Sciatic nerve (tissue), 2 donors: ENCODE measurements at regions not wholly inside any gene's neighbourhood (a gene's known extent, or its start where the extent isn't known, plus 50 kb on each side); places are given as distances from the start of the nearest gene placed in this dataset.

ENCODE experiments used
- ATAC-seq: fragments of 200-7000 bp; cut with Tn5 transposase; one replicate; pipeline ENCODE4 v1.9.1; 2020; ENCODE audit warnings: mild to moderate bottlenecking, moderate library complexity
- DNase-seq: peaks from one replicate; pipeline ENCODE4 v3.0.0-alpha.2; 2020; ENCODE audit warnings: low spot score
- intact Hi-C: fragments of 100-400 bp; cut with DNase I; formaldehyde crosslinking; loops from one replicate; pipeline ENCODE4 v1.14.2; 2022
- donor health status: DM: no; HTN: no; CAD: no.
- donor health status: DM: no; HTN: no; CAD: no.

DNA sequence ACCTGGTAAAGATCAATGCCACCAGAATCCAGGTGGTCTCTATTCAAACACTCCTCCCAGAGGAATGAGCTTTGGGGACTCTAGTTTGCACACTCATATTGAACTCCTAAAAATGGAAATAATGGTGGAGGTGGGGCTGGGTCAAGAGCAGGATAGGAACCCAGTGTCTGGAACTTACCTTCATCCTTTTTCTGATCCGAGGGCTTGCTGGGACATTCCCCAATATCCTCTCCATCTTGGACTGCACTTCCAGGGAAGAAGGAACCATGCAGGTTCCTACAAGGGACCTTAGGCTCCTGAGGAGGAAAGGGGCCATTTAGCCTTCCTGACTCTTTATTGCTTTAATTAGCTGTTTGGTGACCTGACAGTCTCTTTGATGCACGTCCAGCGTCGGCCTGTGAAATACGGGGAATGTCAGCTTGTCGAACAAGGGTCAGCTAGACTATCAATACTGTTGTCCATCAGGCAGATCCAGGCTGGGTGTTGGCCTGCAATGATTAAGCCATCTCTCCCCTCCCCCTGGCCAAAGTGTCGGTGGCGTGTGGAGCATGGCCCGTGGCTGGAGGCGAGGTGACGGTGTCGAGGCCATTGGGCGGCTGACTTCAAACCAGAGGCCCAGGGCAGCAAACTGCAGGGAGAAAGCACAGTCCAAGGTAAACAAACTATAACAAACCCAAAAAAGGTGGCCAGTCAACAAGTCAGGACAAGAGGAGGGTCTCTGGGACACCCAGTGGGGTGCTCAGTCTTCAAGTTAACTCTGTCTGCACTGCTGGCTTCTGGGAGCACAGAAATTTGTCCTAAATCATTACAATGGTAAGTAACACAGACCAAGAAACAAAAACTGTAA, 405.2 kb upstream of the TBX3 start:
- intact Hi-C loops, result no loop called here
- ATAC-seq, result no peak
- DNase-seq, result no peak

DNA sequence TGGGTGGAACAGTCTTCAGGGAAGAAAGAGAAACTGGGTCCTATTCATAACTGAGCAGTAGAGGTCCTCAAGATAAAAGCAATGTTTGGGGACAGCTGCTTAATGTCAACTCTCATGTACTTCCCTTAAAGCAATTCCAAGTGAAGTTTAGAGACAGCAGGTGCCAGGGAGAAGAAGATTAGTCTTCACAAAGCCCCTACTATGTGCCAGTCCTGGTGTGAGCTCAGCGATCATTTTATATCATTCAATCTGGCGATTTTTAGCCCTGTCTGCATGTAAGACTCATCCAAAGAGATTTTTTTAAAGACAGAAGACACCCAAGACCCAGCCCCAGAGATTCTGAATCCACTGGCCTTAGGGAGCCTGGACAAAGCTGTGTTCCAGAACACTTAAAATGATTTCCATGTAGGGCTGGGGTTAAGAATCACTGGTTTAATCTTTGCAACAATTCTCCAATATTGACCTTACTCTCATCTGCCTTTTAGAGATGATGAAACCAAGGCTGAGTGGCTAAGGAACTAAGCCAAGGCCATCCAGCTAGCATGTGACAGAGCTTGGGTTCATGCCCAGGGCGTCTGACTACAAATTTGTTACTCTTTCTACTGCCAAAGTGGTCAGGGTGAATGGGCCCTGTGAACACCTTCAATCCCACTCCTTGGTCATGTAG, 404.5 kb upstream of the TBX3 start:
- intact Hi-C loops, result no loop called here
- ATAC-seq, result peak; percentile 30
- DNase-seq, result no peak

DNA sequence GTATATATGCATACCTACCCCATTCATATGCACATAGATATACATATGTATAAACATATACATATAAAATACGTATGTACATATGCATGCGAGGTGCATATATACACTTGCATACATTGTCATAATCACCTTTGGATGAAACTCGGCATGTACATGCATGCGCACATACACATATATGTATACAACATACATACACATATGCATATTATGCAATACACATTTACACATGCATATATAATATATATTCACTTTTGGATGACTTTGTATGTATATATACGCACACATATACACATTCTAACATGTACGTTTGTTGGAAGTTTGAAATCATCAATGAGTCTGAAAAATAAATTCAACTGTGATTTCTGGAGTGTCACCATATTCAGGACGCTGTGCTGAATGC, 401.6 kb upstream of the TBX3 start:
- DNase-seq (no peak), ATAC-seq (no peak)
- intact Hi-C loops, result no loop called here

DNA sequence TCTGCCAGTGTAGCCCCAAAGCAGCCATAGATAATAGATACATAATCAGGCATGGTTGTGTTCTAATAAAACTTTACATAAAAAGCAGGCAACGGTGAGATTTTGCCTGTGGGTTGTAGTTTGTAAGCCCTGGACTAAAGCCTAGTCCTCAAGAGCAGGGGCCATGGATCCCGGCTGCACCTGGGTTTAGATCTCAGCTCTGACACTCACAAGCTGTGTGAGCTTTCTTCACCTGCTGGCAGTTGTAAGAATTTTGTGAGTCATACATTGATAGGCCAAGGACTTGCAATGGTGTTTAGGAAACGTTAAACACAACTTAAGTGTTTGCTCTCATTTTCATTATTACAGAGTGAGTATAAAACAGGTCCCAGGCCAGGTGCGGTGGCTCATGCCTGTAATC, 395.8 kb upstream of the TBX3 start:
- DNase-seq (no peak), ATAC-seq (no peak)

DNA sequence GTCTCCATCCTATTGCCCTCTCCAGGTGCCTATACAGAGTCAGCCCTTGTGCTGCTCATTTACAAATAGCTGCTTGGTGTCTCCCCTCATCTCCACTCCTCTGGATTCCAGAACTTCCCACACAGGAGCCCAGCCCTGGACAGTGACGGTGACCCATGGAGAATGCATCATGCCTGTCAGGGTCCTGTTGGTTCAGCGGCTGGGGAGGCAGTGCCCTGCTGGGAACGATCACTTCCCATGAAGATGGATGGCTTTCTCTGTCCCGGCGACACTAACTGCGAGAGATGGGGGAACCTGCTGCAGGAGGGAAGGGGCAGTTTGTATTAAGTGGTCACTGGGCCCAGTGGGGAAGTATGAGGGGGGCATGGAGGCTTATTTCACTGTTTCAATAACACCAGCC, 395.0 kb upstream of the TBX3 start:
- ATAC-seq (no peak), DNase-seq (no peak)
- intact Hi-C loops, result no loop called here

More for the DNA sequence above, 395.8 kb upstream of the TBX3 start:
- intact Hi-C loops, result no loop called here

DNA sequence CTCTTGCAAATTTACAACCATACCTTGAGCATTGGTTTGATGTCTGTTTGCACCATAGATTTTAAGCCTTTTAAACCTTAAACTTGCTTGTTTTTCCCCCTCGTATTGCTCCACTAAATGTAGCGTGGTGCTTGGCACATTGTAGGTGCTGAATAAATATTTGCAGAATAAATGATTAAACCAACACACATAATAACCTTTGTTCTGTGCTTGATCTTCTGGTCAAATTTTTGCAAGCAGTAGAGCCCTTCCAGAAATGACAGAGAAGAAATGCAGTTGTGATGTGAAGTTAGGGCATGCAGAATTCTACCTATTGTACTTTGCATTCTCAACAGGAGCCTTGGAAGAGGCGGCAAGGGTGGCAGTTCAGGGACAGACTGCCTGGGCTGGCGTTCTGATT, 394.4 kb upstream of the TBX3 start:
- ATAC-seq (no peak), DNase-seq (no peak)
- intact Hi-C loops, result no loop called here

DNA sequence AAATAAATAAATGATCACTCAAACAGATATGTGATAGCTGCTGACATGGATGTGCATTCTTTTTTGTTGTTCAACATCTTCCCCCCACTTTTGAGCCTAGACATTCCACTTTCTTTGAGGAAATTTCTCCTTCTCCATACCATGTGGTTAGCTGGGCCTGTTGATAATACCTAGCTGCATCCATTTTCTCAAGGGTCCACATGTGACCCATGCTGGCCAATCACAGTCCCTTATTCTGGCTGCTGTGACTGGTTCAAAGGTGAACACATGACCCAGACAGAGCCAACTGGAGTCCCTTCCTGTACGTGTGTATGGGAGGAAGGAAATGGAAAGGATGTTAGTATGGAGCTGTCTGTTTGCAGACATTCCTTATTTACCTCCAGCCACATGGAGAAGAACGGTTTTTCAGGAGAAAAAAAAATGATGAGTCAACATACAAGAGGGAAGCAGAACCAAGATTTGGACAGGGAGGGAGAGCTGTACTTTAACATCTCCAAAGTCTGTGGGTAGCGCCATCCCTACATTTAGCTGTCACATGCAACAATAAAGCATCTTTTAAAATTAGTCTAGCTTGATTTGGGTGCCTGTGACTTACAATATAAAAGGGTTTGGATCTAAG, 391.7 kb upstream of the TBX3 start:
- ATAC-seq, result no peak
- no peak for DNase-seq

DNA sequence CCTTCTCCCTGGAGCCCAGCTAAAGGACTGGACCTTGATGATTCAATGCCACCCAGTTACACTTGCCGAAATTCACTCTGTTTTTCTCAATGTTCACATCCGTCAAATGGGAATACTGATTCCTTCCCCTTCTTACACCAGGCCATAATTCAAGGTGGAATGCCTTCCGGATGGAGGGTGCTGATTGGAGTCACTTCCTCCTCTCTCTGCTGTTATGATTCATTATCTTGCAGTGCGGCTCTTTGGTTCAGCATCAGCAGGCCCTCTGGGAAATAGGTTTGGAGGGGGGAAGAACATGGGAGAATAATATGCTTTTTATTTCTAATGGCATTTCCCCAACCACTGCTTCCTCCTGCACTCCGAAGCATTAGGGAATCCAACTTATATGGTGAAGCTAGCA, 390.6 kb upstream of the TBX3 start:
- ATAC-seq, result no peak
- intact Hi-C loops, result no loop called here
- no peak for DNase-seq

More for the DNA sequence above, 391.7 kb upstream of the TBX3 start:
- intact Hi-C loops, result no loop called here

DNA sequence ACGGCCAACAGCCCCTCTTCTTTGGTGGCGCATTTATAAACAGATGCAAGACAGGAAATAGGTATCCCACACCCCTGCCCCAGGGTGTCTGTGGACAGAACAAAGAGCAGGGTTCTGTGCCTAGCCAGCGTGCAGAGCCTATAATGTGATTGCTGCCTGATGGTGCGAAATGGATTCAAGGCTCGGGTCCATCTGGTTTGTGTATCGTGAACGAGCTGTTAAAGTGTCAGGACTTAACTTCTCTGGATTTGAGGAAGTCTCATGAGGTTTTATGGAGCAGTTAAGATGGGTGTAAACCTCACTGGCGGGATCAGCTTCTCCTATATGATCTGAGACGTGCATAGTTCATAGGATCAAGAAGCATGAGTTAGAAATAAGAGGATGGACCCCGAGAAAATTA, 388.7 kb upstream of the TBX3 start:
- no peak for ATAC-seq
- intact Hi-C loops, result no loop called here
- no peak for DNase-seq

DNA sequence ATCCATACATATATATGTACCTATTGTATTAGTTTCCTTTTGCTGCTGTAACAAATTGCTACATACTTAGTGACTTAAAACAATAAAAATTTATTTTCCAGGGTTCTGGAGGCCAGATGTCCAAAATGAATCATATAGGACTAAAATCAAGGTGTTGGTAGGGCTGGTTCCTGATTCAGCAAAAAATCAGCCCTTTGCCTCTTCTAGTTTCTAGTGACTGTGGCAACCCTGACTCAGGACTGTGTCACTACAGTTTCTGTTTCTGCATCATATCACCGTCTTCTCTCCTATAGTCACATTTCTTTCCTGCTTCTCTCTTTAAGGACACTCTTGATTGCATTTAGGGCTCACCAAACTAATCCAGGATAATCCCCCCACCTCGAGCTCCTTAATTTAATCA, 386.3 kb upstream of the TBX3 start:
- ATAC-seq (no peak), DNase-seq (no peak)
- intact Hi-C loops, result no loop called here

DNA sequence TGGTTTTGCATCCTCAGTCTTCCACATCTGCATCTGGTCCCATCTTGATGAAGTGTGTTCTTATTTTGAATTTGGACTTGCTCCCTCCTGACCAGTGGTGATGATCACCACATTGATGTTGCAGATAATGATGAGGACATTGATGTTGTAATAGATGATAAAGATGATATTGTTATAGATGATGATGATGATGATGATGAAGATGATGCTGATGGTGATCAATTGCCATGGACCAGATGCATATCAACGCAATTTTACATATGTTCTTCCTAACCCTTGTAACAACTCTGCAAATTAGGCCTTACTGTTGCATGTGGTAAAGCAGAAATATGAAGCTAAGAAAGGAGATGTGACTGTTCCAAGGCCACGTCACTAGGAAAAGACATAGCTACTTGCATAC, 380.3 kb upstream of the TBX3 start:
- DNase-seq (no peak), ATAC-seq (no peak)
- intact Hi-C loops, result no loop called here

DNA sequence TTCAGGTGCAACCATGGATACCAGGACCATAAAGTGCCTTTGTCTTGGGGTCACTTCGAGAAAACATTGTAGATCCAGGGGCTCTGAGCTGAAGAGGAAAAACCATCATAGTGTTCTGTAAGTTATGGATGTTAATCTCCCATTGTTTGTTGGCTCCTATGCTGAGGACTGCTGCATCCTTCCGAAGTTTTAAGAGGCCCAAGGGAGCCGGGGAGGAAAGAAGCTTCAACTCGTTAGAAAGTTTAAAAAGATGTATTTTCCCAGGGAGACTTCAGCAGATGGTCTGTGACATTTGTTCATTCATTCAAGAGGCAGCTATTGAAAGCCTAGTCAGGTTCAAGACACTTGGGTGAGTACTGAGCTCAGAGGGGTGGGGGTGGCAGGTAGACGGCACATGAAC, 378.8 kb upstream of the TBX3 start:
- intact Hi-C loops, result no loop called here
- DNase-seq, result no peak
- ATAC-seq, result no peak

DNA sequence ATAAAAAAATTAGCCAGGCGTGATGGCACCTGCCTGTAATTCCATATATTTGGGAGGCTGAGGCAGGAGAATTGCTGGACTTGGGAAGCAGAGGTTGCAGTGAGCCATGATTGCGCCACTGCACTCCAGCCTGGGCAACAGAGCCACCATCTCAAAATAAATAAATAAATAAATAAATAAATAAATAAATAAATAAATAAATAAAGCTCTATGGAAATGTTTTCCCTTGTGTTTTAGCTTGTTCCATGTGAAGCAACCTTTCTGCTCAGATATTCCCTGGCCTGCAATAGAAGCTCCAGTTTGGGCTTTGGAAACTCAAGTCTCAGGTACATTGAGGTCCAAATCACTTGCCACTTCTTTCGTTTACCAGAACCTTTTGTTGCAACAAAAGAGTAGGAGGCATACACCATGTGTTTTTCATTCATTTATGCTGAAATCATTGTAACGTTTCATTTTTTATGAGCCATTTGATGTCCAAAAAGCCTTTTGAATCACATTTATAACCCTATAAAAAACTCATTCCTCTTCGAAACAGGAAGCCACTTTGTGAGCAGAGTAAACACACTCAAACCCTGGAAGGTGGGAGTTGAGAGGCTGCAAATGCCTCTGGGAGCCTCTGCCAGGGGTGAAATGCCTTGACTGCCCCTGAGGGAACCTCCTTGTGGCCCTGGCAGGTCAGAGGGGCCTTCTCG, 376.6 kb upstream of the TBX3 start:
- intact Hi-C loops, result no loop called here
- ATAC-seq (no peak), DNase-seq (no peak)

DNA sequence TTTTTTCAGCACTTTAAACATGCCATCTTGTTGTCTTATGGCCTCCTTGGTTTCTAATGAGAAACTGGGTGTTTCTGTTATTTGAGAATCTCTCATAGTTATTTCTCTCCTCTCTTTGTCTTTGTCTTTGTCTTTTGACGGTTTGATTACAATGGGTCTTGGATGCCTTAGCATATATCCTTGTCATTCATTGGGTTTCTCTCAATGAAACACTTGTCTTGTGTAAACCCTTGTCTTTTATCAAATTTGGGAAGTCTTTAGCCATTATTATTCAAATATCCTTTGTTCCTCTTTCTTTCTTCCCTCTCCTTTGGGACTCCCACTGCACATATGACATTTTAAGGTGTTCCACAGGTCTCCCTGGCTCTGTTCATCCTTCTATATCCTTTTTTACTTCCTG, 373.5 kb upstream of the TBX3 start:
- intact Hi-C loops, result no loop called here
- DNase-seq, result no peak
- ATAC-seq, result no peak

DNA sequence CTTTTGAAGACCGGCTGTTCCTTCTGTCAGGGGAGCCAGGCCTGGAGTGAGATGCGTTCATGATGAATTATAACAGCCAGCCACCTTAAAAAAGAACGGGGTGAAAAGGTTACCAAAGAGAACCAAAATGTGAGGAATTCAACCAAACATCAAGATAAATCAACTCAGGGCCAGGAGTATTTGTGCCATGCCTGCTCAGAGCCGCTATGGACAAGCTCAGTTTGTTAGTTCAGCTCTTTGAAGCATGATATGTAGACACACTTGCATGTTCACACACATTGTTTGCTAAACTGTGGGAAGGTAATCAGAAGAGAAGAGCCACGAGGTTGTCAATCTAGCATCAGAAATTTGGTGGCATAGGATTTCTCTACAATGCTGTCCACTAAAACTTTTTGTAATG, 367.4 kb upstream of the TBX3 start:
- no peak for ATAC-seq

DNA sequence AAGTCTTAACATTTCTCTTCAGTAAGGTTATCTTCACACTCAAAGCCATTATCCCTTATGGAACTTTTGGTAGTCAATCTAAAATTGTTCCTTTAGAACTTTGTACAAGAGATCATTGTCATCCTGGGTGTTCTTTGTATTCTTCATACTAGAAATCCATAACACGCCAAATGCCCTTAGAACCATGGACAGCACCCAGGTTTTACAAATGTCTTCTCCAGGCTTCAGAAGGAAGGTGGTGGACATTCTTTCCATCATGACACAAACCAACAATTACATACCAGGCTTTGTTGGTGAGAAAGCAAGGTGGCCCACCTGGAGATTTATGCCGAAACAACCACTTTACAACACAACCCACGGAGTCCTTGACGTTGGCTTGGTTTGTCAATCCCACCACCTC, 365.6 kb upstream of the TBX3 start:
- intact Hi-C loops, result no loop called here
- ATAC-seq, result no peak
- DNase-seq, result no peak

More for the DNA sequence above, 367.4 kb upstream of the TBX3 start:
- intact Hi-C loops, result no loop called here
- DNase-seq, result no peak

DNA sequence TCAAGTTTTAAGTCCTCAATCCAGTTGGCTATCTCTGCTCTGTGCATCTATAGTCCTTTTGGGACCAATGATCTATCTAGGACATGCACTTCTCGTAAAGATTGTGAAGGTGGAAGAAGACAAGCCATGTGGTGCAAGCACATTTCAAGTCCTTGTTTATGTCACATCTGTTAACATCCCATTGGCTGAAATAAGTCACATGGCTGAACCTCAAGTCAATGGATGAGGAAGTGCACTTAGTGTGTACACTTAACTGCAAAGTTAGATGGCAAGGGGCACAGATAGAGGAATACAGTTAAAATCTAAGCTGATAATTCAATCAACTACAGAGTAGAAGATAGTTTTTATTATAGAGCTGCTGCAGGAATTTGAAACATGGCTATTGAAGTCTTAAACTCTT, 362.8 kb upstream of the TBX3 start:
- DNase-seq, result no peak
- intact Hi-C loops, result no loop called here
- no peak for ATAC-seq

DNA sequence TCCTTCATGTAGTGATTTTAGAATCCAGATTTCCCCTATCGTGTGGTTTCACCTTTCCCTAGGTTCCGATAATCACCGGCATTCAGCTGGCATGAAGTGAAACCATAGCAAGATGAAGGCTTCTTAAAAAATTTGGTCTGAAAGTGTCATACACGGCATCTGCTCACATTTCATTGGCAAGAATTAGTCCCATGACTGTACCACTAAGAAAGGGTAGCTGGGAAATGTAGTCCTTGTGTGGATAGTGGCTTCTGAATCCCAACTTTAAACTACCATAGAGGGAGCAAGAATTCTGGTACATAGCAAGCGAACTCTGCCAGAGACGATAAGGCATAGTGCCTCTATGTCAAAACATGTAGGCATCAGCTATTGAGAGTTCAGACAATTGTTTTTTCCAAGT, 360.1 kb upstream of the TBX3 start:
- intact Hi-C loops, result no loop called here
- ATAC-seq, result no peak
- DNase-seq, result no peak

DNA sequence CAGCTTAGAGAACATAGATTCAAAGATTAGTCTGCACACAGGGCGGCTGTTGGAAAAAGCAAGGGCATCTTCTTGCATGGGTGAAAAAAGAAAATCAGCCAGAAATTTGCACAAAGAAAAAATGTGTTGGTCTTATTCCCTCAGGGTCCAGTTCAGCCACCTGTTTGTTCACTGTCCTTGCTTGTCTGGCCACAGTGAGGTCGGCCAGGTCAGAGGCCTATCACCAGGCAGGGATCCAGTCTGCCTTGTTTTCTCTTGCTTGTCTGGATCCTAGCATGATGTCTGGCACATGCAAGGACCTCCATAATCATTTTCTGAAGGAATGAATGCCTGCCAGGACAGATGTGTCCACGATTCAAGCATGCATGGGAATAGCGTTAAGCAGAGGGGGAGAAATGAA, 359.1 kb upstream of the TBX3 start:
- ATAC-seq, result no peak
- no peak for DNase-seq
- intact Hi-C loops, result no loop called here

DNA sequence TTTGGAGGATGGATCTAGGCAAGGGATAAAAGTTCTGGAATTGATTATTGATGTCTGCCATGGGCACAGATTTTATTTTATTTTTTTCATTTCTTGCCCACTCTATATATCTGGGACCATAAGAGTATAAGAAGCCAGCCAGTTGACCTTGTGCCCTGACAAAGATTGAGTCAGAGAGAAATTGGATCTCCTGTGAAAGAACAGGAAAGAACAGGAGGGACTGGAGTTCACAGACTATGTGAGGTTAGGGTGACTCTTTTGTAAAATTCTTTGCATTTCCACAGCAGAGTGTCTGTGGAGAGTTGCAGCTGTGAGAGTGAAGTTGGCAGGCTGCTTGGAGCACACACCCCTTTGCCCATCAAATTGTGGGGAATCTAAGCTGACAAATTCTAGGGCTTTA, 358.4 kb upstream of the TBX3 start:
- no peak for ATAC-seq
- intact Hi-C loops, result no loop called here

More for the DNA sequence above, 358.4 kb upstream of the TBX3 start:
- DNase-seq, result no peak
